ENCODE measurements at regions not wholly inside any gene's neighbourhood (a gene's known extent, or its start where the extent isn't known, plus 50 kb on each side); places are given as distances from the start of the nearest gene placed in this dataset.

DNA sequence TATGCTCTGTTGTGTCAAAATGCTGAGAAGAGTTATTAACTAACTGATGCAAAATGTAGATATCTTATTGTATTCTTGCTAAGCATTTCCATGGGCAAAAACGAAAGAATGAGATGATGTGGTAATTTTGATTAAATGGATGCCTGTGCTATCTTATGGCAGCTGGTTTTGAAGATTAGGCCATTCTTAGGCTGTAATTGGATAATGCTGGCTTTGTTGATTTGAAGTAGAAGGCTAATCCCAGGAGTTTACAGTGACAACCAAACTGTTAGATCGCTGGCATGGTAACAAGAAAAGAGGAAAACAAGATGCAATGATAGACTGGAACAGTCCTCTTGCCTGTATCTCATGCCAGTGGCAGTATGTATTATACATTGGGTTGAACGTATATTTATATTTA, 74.1 kb upstream of the WDR44 start:
- no peak overlapping the region for H3K4me2 ChIP-seq (ENCODE audit: low read depth, low read length)

More for the DNA sequence above, 74.1 kb upstream of the WDR44 start:
- H3K9ac ChIP-seq (ENCODE audit: low read depth, low read length) = no peak overlapping the region
- H2AFZ ChIP-seq (replicated peaks; ENCODE audit: low read length, poor library complexity) = no peak overlapping the region
- no peak overlapping the region for H2BK120ac ChIP-seq (ENCODE audit: low read depth, low read length)
- no peak overlapping the region for H2AK5ac ChIP-seq (ENCODE audit: low read depth, low read length)
- no peaks in the 10 kb centered on the region for H3K27me3 ChIP-seq (ENCODE audit: control insufficient read depth, insufficient read depth, low read length)
- no peaks in the 10 kb centered on the region for H3K9me1 ChIP-seq (ENCODE audit: insufficient read depth, low read length)
- no peak overlapping the region for H3K23ac ChIP-seq (ENCODE audit: low read depth, low read length)
- TF ChIP-seq CEBPB (IDR thresholded peaks at IDR 0.05; ENCODE audit: low read depth, low read length) (no peak), MAFK (IDR thresholded peaks at IDR 0.05; ENCODE audit: low read depth, low read length) (no peak)
- no peak overlapping the region for H3K4me3 ChIP-seq (ENCODE audit: insufficient read depth, low read depth, low read length)
- no TSS peak for BruUV-seq (replicated peaks)
- dilution Hi-C loops (cut with HindIII; ENCODE audit: low sequenced_read_pairs, unreplicated experiment) = no loop called here
- H4K91ac ChIP-seq (ENCODE audit: insufficient read depth, low read depth, low read length) = no peak overlapping the region
- peak; percentile 62 for ATAC-seq (ENCODE audit: low read depth)
- no peaks in the 10 kb centered on the region for H3K36me3 ChIP-seq (ENCODE audit: control insufficient read depth, insufficient read depth, low read length)
- H3K4ac ChIP-seq (ENCODE audit: low read depth, low read length) = no peak overlapping the region
- no peaks in the 10 kb centered on the region for H4K20me1 ChIP-seq (ENCODE audit: insufficient read depth, low read length)
- DNase-seq = peak; percentile 35
- no peaks in the 10 kb centered on the region for H3K4me1 ChIP-seq (ENCODE audit: control insufficient read depth, insufficient read depth, low read length)
- ChIA-PET CTCF (no interaction called here), POLR2A (ENCODE audit: unreplicated experiment) (no interaction called here)
- intact Hi-C loops (cut with micrococcal nuclease) = no loop called here
- no peak overlapping the region for H2AK9ac ChIP-seq (replicated peaks; ENCODE audit: low read depth, low read length, poor library complexity)
- no peak overlapping the region for H2BK5ac ChIP-seq (ENCODE audit: low read depth, low read length, poor library complexity, severe bottlenecking)
- no peak overlapping the region for H2BK15ac ChIP-seq (ENCODE audit: low read depth, low read length)
- no peaks in the 10 kb centered on the region for H3K9me3 ChIP-seq (ENCODE audit: control insufficient read depth, insufficient read depth, low read length)
- no peaks in the 10 kb centered on the region for H3K79me1 ChIP-seq (ENCODE audit: low read depth in 1 of 2, low read length in 2 of 2)
- no CpG with 5 or more reads among the region's 3 CpGs for whole genome bisulfite sequencing, 2 experiments (ENCODE audit: extremely low coverage in 2 of 2, insufficient read length in 1 of 2)
- H4K5ac ChIP-seq (ENCODE audit: low read depth, low read length) = no peak overlapping the region
- no peak overlapping the region for H2BK20ac ChIP-seq (ENCODE audit: low read depth, low read length)
- in situ Hi-C loops (cut with MboI; ENCODE audit: low sequenced_read_pairs) = no loop called here
- H4K8ac ChIP-seq (ENCODE audit: low read depth in 2 of 2, low read length in 2 of 2) = no peak overlapping the region
- H3K18ac ChIP-seq (ENCODE audit: low read depth, low read length) = no peak overlapping the region
- H3K14ac ChIP-seq (replicated peaks; ENCODE audit: low read depth, low read length) = no peak overlapping the region
- no peak overlapping the region for H3K56ac ChIP-seq (ENCODE audit: extremely low read depth, insufficient read depth, low read length)
- H3K27ac ChIP-seq (ENCODE audit: insufficient read depth, low read length) = no peak overlapping the region; the same call in 1 of the 2 replicates

Data from IMR-90 (cell line).